ENCODE measurements at regions not wholly inside any gene's neighbourhood (a gene's known extent, or its start where the extent isn't known, plus 50 kb on each side); places are given as distances from the start of the nearest gene placed in this dataset.

DNA sequence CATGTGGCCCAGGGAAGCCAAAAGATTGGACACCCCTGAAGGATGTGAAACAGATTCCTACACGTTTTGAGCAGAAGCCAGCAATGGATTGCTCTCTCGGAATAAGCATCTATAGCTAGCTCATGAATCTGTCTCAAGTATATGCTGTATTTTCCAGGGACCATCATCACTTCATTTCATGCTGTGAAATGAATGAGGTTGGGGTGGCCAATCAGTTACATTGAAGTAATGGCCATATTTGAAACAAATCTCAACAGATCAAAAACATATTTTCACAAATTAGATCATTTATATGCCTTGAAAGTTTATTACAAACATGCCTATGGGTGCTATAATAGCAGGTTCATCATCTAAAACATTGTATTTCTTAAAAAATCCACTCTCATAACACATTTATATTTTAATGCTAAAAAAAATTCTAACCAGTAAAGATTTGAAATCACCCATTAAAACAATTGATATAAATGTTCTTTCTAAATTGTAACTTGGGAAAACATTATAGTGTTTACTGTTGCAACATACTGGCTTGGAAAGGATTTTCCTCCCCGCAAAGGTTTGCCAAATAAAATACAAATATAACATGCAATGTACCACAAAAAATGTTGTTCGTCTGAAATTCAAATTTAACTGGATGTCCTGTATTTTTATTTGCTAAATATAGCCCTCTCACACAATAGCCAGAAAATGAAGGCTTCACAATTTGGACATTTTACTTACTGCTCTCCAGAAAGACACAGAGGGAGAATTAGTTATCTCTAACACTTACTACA lies 743.6 kb downstream of the KCNJ2 start:
- Histone ChIP-seq H3K27ac (ENCODE audit: insufficient read depth, low read depth, low read length, poor library complexity, severe bottlenecking) (no peak overlapping the region), H3K4me3 (ENCODE audit: insufficient read depth, low read depth, low read length) (no peak overlapping the region), H3K27me3 (ENCODE audit: control insufficient read depth, insufficient read depth, low read length, poor library complexity, severe bottlenecking) (no peaks in the 10 kb centered on the region), H3K9me3 (ENCODE audit: control insufficient read depth, low read length) (no peaks in the 10 kb centered on the region), H3K36me3 (ENCODE audit: control insufficient read depth, insufficient read depth, low read length) (no peaks in the 10 kb centered on the region), H3K4me1 (ENCODE audit: control insufficient read depth, insufficient read depth, low read length) (no peaks in the 10 kb centered on the region)
- 80 to 89% methylated on average over 3 to 4 of the region's 4 CpGs for WGBS, 2 experiments

DNA sequence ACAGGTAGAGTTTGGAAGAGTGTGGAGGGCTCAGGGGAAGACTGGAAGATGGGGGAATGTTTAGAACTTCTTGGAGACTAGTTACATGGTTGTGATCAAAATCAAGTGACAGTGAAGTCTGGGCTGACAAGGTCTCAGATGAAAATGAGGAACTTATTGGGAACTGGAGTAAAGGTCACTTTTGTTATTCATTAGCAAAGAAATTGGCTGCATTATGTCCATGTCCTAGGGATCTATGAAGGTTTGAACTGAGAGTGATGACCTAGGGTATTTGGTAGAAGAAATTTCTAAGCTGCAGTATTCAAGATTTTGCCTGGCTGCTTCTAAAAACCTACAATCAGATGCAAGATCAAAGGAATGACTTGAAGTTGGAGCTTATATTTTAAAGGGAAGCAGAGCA lies 747.1 kb downstream of the KCNJ2 start:
- Histone ChIP-seq H3K9me3 (ENCODE audit: control insufficient read depth, low read length) (no peaks in the 10 kb centered on the region), H3K27ac (ENCODE audit: insufficient read depth, low read depth, low read length, poor library complexity, severe bottlenecking) (no peak overlapping the region)

DNA sequence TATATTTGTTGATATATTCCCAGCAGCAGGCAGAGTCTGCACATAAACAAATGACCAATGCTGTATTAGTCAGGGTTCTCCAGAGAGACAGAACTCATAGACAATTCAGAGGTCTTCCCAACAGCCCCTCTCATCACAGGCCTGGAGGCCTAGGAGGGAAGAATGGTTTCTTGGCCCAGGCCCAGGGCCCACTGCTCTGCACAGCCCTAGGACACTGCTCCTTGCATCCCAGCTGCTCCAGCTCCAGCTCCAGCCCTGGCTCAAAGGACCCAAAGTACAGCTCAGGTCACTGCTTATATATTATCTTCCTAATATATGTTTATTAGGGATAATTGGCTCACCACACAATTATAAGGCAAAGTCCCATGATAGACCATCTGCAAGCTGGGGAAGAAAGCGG lies 749.9 kb downstream of the KCNJ2 start:
- no peak overlapping the region for H3K27ac ChIP-seq (ENCODE audit: insufficient read depth, low read depth, low read length, poor library complexity, severe bottlenecking)
- 85 to 92% methylated on average over 1 of the region's 1 CpG for WGBS, 2 experiments
- no peak overlapping the region for H3K4me3 ChIP-seq (ENCODE audit: insufficient read depth, low read depth, low read length)
- H3K36me3 ChIP-seq (ENCODE audit: control insufficient read depth, insufficient read depth, low read length), result no peaks in the 10 kb centered on the region
- H3K27me3 ChIP-seq (ENCODE audit: control insufficient read depth, insufficient read depth, low read length, poor library complexity, severe bottlenecking), result no peaks in the 10 kb centered on the region
- no peaks in the 10 kb centered on the region for H3K4me1 ChIP-seq (ENCODE audit: control insufficient read depth, insufficient read depth, low read length)
- no peaks in the 10 kb centered on the region for H3K9me3 ChIP-seq (ENCODE audit: control insufficient read depth, low read length)

More for the DNA sequence above, 747.1 kb downstream of the KCNJ2 start:
- no peaks in the 10 kb centered on the region for H3K27me3 ChIP-seq (ENCODE audit: control insufficient read depth, insufficient read depth, low read length, poor library complexity, severe bottlenecking)
- H3K36me3 ChIP-seq (ENCODE audit: control insufficient read depth, insufficient read depth, low read length), result no peaks in the 10 kb centered on the region
- no peaks in the 10 kb centered on the region for H3K4me1 ChIP-seq (ENCODE audit: control insufficient read depth, insufficient read depth, low read length)
- H3K4me3 ChIP-seq (ENCODE audit: insufficient read depth, low read depth, low read length), result no peak overlapping the region

DNA sequence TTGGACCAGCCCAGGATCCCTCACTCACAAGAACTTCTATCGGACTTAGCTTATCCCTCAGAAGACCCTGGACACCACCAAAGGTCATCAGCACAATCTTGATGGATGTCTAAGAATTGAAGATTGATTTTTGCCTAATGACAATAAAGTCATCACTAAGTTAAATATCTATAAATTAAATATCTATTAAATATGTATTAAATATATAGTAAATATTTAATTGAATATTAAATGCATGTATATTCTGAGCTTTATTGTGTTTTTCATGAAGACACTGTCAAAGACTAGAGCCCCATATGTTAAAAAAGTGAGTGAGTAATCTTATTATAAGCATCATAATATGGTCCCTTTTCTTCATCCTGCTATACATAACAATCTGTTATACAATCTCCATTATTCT lies 751.1 kb downstream of the KCNJ2 start:
- H3K9me3 ChIP-seq (ENCODE audit: control insufficient read depth, low read length), result no peaks in the 10 kb centered on the region
- no peaks in the 10 kb centered on the region for H3K4me1 ChIP-seq (ENCODE audit: control insufficient read depth, insufficient read depth, low read length)
- no peaks in the 10 kb centered on the region for H3K36me3 ChIP-seq (ENCODE audit: control insufficient read depth, insufficient read depth, low read length)
- H3K27ac ChIP-seq (ENCODE audit: insufficient read depth, low read depth, low read length, poor library complexity, severe bottlenecking), result no peak overlapping the region
- H3K4me3 ChIP-seq (ENCODE audit: insufficient read depth, low read depth, low read length), result no peak overlapping the region
- WGBS, 2 experiments, result 100% methylated on average over 1 of the region's 1 CpG
- no peaks in the 10 kb centered on the region for H3K27me3 ChIP-seq (ENCODE audit: control insufficient read depth, insufficient read depth, low read length, poor library complexity, severe bottlenecking)

DNA sequence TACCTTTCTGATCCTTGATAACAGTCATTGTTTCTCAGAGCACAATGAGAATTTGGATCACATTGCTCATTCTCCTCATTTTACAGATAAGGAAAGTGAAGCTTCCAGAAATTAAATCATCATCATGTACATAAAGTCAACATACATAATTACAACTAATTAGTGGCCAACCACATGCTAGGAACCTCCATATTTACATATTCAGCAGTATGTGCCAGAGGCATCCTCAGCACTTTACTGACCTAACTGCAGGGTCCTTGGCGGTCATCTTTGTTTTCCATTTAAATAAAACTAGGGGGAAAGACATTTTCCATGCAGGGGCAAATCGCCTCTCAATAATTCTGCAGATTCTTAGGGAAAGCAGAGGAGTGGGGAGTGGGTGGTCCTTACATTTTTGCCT lies 752.9 kb downstream of the KCNJ2 start:
- Histone ChIP-seq H3K9me3 (ENCODE audit: control insufficient read depth, low read length) (no peaks in the 10 kb centered on the region), H3K4me3 (ENCODE audit: insufficient read depth, low read depth, low read length) (no peak overlapping the region), H3K27me3 (ENCODE audit: control insufficient read depth, insufficient read depth, low read length, poor library complexity, severe bottlenecking) (no peaks in the 10 kb centered on the region), H3K27ac (ENCODE audit: insufficient read depth, low read depth, low read length, poor library complexity, severe bottlenecking) (no peak overlapping the region), H3K36me3 (ENCODE audit: control insufficient read depth, insufficient read depth, low read length) (no peaks in the 10 kb centered on the region), H3K4me1 (ENCODE audit: control insufficient read depth, insufficient read depth, low read length) (no peaks in the 10 kb centered on the region)
- 86 to 87% methylated on average over 2 of the region's 2 CpGs for WGBS, 2 experiments

DNA sequence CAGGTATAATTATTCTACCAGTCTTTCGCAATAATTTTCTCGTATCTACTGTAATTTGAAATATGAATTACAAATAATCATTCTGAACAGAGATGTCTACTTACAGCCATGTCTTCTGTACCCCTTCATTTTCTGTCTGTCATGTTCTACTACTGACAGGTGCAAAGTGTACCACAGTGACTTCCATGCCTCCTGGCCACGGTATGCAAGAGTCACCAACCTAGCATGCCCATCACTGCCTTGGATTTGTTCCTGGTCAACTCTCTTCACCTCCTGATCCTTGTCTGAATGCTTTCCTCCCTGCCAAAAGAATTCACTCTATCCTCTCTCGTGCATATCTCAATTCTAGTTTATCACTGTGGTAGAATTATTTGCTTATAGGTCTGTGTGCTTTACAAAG lies 755.4 kb downstream of the KCNJ2 start:
- Histone ChIP-seq H3K27me3 (ENCODE audit: control insufficient read depth, insufficient read depth, low read length, poor library complexity, severe bottlenecking) (no peaks in the 10 kb centered on the region), H3K27ac (ENCODE audit: insufficient read depth, low read depth, low read length, poor library complexity, severe bottlenecking) (no peak overlapping the region)

DNA sequence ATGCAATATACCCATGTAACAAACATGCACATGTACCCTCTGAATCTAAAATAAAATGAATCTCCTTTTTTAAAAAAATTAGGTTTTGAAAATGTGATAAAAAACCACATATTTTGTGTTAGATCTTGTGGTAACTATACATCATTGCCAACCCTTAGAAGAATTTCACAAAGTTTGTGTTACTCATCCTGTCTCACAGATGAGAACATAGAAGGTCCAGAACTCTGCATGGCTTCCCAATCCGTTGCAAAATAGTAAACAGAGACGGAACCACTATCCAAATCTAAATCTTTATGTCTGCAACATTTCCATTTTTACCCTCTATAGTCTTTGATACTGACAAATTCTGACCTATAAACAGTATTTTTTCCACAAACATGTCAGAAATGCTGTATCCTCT lies 759.9 kb downstream of the KCNJ2 start:
- 95% methylated on average over 2 of the region's 2 CpGs for WGBS, 2 experiments
- no peaks in the 10 kb centered on the region for H3K27me3 ChIP-seq (ENCODE audit: control insufficient read depth, insufficient read depth, low read length, poor library complexity, severe bottlenecking)
- H3K9me3 ChIP-seq (ENCODE audit: control insufficient read depth, low read length), result no peaks in the 10 kb centered on the region
- no peaks in the 10 kb centered on the region for H3K4me1 ChIP-seq (ENCODE audit: control insufficient read depth, insufficient read depth, low read length)
- no peak overlapping the region for H3K27ac ChIP-seq (ENCODE audit: insufficient read depth, low read depth, low read length, poor library complexity, severe bottlenecking)
- no peak overlapping the region for H3K4me3 ChIP-seq (ENCODE audit: insufficient read depth, low read depth, low read length)
- H3K36me3 ChIP-seq (ENCODE audit: control insufficient read depth, insufficient read depth, low read length), result no peaks in the 10 kb centered on the region

More for the DNA sequence above, 755.4 kb downstream of the KCNJ2 start:
- Histone ChIP-seq H3K36me3 (ENCODE audit: control insufficient read depth, insufficient read depth, low read length) (no peaks in the 10 kb centered on the region), H3K4me1 (ENCODE audit: control insufficient read depth, insufficient read depth, low read length) (no peaks in the 10 kb centered on the region), H3K4me3 (ENCODE audit: insufficient read depth, low read depth, low read length) (no peak overlapping the region), H3K9me3 (ENCODE audit: control insufficient read depth, low read length) (no peaks in the 10 kb centered on the region)
- 89 to 95% methylated on average over 1 to 2 of the region's 4 CpGs for WGBS, 2 experiments

DNA sequence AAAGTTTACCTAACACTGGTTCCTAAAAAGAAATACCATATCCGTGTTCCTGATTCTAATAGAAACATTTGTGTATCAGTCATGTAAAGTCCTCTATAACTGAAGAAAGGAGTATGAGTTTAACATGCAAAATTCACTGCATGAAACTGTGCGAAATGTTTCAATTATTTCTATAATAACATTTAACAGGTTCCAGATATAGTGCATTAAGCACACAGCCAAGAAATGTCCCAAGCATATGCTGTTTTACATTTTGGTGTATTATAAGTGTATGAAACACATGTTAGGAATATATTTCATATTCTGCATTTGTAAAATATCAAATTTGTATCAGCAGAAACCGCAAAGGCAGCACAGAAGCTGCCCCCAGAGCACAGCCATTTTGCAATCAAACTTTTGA lies 764.9 kb downstream of the KCNJ2 start:
- 100% methylated on average over 1 to 2 of the region's 3 CpGs for WGBS, 2 experiments
- H3K4me3 ChIP-seq (ENCODE audit: insufficient read depth, low read depth, low read length), result no peak overlapping the region
- no peaks in the 10 kb centered on the region for H3K27me3 ChIP-seq (ENCODE audit: control insufficient read depth, insufficient read depth, low read length, poor library complexity, severe bottlenecking)
- no peaks in the 10 kb centered on the region for H3K9me3 ChIP-seq (ENCODE audit: control insufficient read depth, low read length)
- H3K27ac ChIP-seq (ENCODE audit: insufficient read depth, low read depth, low read length, poor library complexity, severe bottlenecking), result no peak overlapping the region
- no peaks in the 10 kb centered on the region for H3K36me3 ChIP-seq (ENCODE audit: control insufficient read depth, insufficient read depth, low read length)
- no peaks in the 10 kb centered on the region for H3K4me1 ChIP-seq (ENCODE audit: control insufficient read depth, insufficient read depth, low read length)

DNA sequence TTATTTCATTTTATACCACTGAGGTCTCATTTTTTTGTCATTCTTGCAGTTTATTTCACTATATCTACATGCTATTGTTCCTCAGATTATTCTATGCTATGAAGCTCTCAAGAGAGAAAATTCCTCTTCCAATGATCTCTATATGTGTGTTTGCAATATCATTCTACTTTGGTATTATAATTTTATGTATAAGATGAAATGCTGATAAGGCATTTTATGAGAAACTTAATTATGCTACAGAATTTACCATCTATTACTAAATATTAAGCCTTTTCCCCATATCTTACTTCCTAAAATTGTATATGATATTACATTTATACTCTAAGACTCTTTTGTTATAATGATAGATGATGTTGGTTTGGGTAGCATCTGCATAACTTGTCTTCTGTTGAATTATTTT lies 765.5 kb downstream of the KCNJ2 start:
- no peaks in the 10 kb centered on the region for H3K27me3 ChIP-seq (ENCODE audit: control insufficient read depth, insufficient read depth, low read length, poor library complexity, severe bottlenecking)
- H3K4me3 ChIP-seq (ENCODE audit: insufficient read depth, low read depth, low read length), result no peak overlapping the region
- H3K27ac ChIP-seq (ENCODE audit: insufficient read depth, low read depth, low read length, poor library complexity, severe bottlenecking), result no peak overlapping the region
- H3K36me3 ChIP-seq (ENCODE audit: control insufficient read depth, insufficient read depth, low read length), result no peaks in the 10 kb centered on the region
- no peaks in the 10 kb centered on the region for H3K4me1 ChIP-seq (ENCODE audit: control insufficient read depth, insufficient read depth, low read length)
- H3K9me3 ChIP-seq (ENCODE audit: control insufficient read depth, low read length), result no peaks in the 10 kb centered on the region

DNA sequence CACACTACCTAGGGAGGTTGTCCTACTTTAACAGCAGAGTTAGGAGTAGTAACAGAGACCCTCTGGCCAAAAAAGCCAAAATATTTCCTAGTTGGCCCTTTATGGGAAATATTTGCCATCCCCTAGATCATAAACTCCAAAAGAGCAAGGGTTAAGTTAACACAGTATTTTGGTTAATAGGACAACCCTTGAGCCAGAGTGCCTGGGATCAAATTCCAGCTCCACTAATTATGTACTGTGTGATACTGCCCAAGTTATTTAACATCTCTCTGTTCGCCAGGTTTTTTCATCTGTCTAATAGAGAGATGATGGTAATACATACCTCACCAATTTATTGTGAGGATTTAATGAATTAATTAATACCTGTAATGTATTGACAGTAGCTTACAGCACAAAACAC lies 767.4 kb downstream of the KCNJ2 start:
- H3K4me1 ChIP-seq (ENCODE audit: control insufficient read depth, insufficient read depth, low read length), result no peaks in the 10 kb centered on the region
- H3K36me3 ChIP-seq (ENCODE audit: control insufficient read depth, insufficient read depth, low read length), result no peaks in the 10 kb centered on the region
- no peaks in the 10 kb centered on the region for H3K27me3 ChIP-seq (ENCODE audit: control insufficient read depth, insufficient read depth, low read length, poor library complexity, severe bottlenecking)
- no peak overlapping the region for H3K4me3 ChIP-seq (ENCODE audit: insufficient read depth, low read depth, low read length)
- H3K9me3 ChIP-seq (ENCODE audit: control insufficient read depth, low read length), result no peaks in the 10 kb centered on the region
- H3K27ac ChIP-seq (ENCODE audit: insufficient read depth, low read depth, low read length, poor library complexity, severe bottlenecking), result no peak overlapping the region
- 100% methylated on average over 1 of the region's 1 CpG; no CpG with 5 or more reads in 1 of the 2 experiments for WGBS, 2 experiments

DNA sequence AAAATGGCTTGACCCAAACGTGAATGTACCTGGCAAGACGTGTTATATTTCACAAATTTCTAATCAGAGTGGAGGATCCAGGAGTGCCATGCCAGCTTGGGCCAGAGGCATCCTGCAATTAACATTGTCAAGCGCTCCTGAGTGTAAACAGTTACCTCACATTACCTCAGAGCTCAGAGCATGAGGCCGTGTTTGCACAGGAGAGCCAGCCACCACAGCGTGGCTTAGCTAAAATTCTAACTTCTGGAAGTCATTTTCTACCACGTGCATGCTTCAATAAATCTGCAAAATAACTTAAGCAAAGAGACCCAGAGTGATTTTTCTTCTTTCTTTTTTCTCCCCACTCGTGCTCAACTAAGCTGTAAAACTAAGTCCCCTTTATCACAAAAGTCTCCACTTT lies 769.0 kb downstream of the KCNJ2 start:
- Histone ChIP-seq H3K27me3 (ENCODE audit: control insufficient read depth, insufficient read depth, low read length, poor library complexity, severe bottlenecking) (no peaks in the 10 kb centered on the region), H3K4me1 (ENCODE audit: control insufficient read depth, insufficient read depth, low read length) (no peaks in the 10 kb centered on the region), H3K36me3 (ENCODE audit: control insufficient read depth, insufficient read depth, low read length) (no peaks in the 10 kb centered on the region), H3K27ac (ENCODE audit: insufficient read depth, low read depth, low read length, poor library complexity, severe bottlenecking) (no peak overlapping the region), H3K4me3 (ENCODE audit: insufficient read depth, low read depth, low read length) (no peak overlapping the region), H3K9me3 (ENCODE audit: control insufficient read depth, low read length) (no peaks in the 10 kb centered on the region)
- WGBS, 2 experiments, result 87 to 91% methylated on average over 7 of the region's 7 CpGs

Data from ectodermal cell (in vitro differentiated cells).